Heart left ventricle (tissue), 16 donors: ENCODE measurements at regions not wholly inside any gene's neighbourhood (a gene's known extent, or its start where the extent isn't known, plus 50 kb on each side); places are given as distances from the start of the nearest gene placed in this dataset.

Experiments
- ATAC-seq, 4 donors: fragments of 200-7000 bp; cut with Tn5 transposase; one replicate each; pipeline ENCODE4 v1.9.1; 2020 to 2022; ENCODE audit warnings: moderate library complexity in 4 of 4, mild to moderate bottlenecking in 3 of 4, moderate number of reproducible peaks in 1 of 4
- DNase-seq, 5 donors: peaks; one replicate each; pipeline ENCODE4 v3.0.0-alpha.2; 2020
- H3K27ac ChIP-seq, 12 donors: fragments of 200-600 bp; sonication (generic) in 4 of 12; one replicate each; pipeline versions ENCODE4 v1.5.0 to v1.8.0; 2016 to 2022; ENCODE audit warnings: mild to moderate bottlenecking in 2 of 12
- H3K27me3 ChIP-seq, 9 donors: fragments of 200-600 bp; sonication (generic) in 2 of 9; one replicate each; pipeline versions ENCODE4 v1.5.1 to v1.8.0; 2016 to 2022; ENCODE audit warnings: mild to moderate bottlenecking in 3 of 9
- H3K36me3 ChIP-seq, 9 donors: fragments of 200-600 bp; sonication (generic) in 2 of 9; one replicate each; pipeline versions ENCODE4 v1.5.0 to v1.8.0; 2018 to 2022; ENCODE audit warnings: mild to moderate bottlenecking in 2 of 9
- H3K4me1 ChIP-seq, 12 donors: fragments of 200-600 bp; sonication (generic) in 4 of 12; one replicate each; pipeline versions ENCODE4 v1.5.0 to v1.8.0; 2016 to 2022; ENCODE audit warnings: mild to moderate bottlenecking in 3 of 12
- H3K4me3 ChIP-seq, 12 donors: fragments of 200-600 bp; sonication (generic) in 4 of 12; one replicate each; pipeline versions ENCODE4 v1.5.0 to v1.8.0; 2017 to 2022; ENCODE audit warnings: mild to moderate bottlenecking in 9 of 12, moderate library complexity in 4 of 12
- H3K9me3 ChIP-seq, 12 donors: fragments of 200-600 bp; sonication (generic) in 4 of 12; one replicate each; pipeline versions ENCODE4 v1.5.0 to v1.8.0; 2016 to 2022; ENCODE audit warnings: mild to moderate bottlenecking in 1 of 12
- POLR2A ChIP-seq, 2 donors: fragments of 450-650 bp; IDR thresholded peaks; one replicate each; pipeline ENCODE4 v1.6.1; 2017; ENCODE audit warnings: antibody characterized with exemption in 2 of 2, mild to moderate bottlenecking in 2 of 2, moderate library complexity in 2 of 2
- WGBS, 4 donors: extraction: QIAGEN DNeasy Blood & Tissue Kit in 2 of 4; methylation state at CpG; one replicate each; pipeline versions ENCODE4 v1.1.5 to v1.1.7; 2013 to 2018; 5-methylcytosine and 5-hydroxymethylcytosine counted together
- intact Hi-C, 10 donors: fragments of 100-400 bp; cut with DNase I; formaldehyde crosslinking; loops; one replicate each; pipeline versions ENCODE4 v1.11.1 to v1.14.2; 2022
- TF ChIP-seq, protein P1 (sequence below), 12 donors: fragments of 200-600 bp; sonication (generic) in 4 of 12; IDR thresholded peaks; one replicate each; pipeline versions ENCODE4 v1.5.0 to v1.8.0; 2018 to 2022; ENCODE audit warnings: antibody characterized with exemption in 12 of 12, mild to moderate bottlenecking in 5 of 12
- donor health status: ischemic (EF 13 %, LVEDD 7.1; RV severe dilation, severe dysfunction).
- donor health status: healthy with polysubstance abuse.
- donor health status: DM: no; HTN: yes; CAD: no.
- donor health status: DM: no; HTN: no; CAD: no.
- donor health status: ischemic (EF 25% LVEDD 6.9; RV normal size, moderate dysfunction).
- donor health status: ischemic (EF 25% LVEDD 5.7; RV mildly dilated, moderate dysfunction).
- donor health status: healthy.
- donor health status: DM: yes; HTN: yes; CAD: no.
- donor health status: ischemic (EF 35%, LVEDD 5.7; RV mildly dilated, moderate dysfunction).
- donor health status: nonischemic (EF 11% LVEDD 7.7; RV severe dilation, severe dysfunction).
- donor health status: DM: yes; HTN: yes; CAD: no.
- donor health status: PGD.
- donor health status: ischemic (EF 29% LVEDD 5.4; RV normal size, mild dysfunction).
- donor health status: nonischemic (EF 23%, LVEDD 6.1; RV moderate dilation, normal function).

DNA sequence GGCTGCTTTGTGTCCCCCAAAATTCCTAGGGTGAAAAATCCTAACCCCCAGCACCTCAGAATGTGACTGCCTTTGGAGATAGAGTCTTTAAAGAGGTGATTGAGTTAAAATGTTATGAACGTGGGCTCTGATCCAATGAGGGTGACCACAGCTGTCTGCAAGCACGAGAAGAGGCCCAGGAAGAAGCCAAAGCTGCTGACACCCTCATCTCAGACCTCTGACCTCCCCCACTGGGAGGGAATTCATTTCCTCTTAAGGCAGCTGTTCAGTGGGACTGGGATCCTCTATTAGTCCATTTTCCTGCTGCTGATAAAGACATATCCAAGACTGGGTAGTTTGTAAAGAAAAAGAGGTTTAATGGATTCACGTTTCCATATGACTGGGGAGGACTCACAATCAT, 544.4 kb downstream of the DCDC2C start:
- 30 to 47% (median 41%) methylated on average over 3 of the region's 3 CpGs for WGBS, 4 donors
- Histone ChIP-seq H3K27ac (no peak overlapping the region), H3K4me3 (no peak overlapping the region), H3K36me3 (no peaks in the 10 kb centered on the region), H3K9me3 (no peaks in the 10 kb centered on the region), H3K27me3 (no peaks in the 10 kb centered on the region), H3K4me1 (no peaks in the 10 kb centered on the region)
- intact Hi-C loops: no loop called here
- ATAC-seq (no peak), DNase-seq (no peak)
- no peak for TF ChIP-seq POLR2A (IDR thresholded peaks at IDR 0.05)
- TF ChIP-seq, protein P1, sequence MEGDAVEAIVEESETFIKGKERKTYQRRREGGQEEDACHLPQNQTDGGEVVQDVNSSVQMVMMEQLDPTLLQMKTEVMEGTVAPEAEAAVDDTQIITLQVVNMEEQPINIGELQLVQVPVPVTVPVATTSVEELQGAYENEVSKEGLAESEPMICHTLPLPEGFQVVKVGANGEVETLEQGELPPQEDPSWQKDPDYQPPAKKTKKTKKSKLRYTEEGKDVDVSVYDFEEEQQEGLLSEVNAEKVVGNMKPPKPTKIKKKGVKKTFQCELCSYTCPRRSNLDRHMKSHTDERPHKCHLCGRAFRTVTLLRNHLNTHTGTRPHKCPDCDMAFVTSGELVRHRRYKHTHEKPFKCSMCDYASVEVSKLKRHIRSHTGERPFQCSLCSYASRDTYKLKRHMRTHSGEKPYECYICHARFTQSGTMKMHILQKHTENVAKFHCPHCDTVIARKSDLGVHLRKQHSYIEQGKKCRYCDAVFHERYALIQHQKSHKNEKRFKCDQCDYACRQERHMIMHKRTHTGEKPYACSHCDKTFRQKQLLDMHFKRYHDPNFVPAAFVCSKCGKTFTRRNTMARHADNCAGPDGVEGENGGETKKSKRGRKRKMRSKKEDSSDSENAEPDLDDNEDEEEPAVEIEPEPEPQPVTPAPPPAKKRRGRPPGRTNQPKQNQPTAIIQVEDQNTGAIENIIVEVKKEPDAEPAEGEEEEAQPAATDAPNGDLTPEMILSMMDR (IDR thresholded peaks at IDR 0.05): no peak

DNA sequence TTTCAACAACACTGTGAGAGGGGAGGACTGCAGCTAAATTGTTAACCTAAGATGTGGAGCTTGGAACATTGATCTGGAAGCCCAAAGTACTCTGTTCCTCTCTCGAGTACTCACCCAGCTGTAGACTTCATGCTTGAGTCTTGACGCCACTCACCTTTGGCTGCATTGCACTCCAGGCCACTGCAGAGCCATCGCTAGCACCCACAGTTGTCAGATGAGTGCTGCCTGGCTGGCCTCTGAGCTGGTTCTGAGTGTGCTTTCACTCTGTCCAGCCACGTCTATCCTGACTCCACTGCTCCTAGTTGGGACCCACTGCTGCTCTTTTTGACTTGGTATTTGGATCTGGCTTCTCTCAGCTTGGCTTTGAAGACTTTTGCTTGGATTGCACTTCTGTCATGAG, 552.1 kb downstream of the DCDC2C start:
- Histone ChIP-seq H3K4me1 (no peaks in the 10 kb centered on the region), H3K4me3 (no peak overlapping the region), H3K27ac (no peak overlapping the region), H3K27me3 (peaks cover 0 to 4% (median 0%) of the 10 kb centered on the region in 9 donors), H3K9me3 (no peaks in the 10 kb centered on the region), H3K36me3 (no peaks in the 10 kb centered on the region)
- WGBS, 4 donors: 70 to 76% (median 74%) methylated on average over 4 of the region's 4 CpGs
- DNase-seq: no peak
- intact Hi-C loops: no loop called here
- no peak for TF ChIP-seq POLR2A (IDR thresholded peaks at IDR 0.05)
- TF ChIP-seq, protein P1 (IDR thresholded peaks at IDR 0.05): no peak
- no peak for ATAC-seq

DNA sequence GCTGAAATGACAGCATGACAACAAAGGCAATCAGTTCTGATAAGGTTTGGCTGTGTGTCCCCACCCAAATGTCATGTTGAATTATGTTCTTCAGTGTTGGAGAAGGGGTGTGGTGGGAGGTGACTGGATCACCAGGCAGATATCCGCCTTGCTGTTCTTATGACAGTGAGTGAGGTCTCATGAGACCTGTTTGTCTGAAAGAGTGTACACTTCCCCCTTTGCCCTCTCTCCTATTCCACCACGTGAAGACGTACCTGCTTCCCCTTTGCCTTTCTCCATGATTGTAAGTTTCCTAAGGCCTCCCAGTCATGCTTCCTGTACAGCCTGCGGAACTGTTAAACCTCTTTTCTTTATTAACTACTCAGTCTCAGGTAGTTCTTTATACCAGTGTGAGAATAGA, 553.0 kb downstream of the DCDC2C start:
- H3K27ac ChIP-seq: no peak overlapping the region
- TF ChIP-seq, protein P1 (IDR thresholded peaks at IDR 0.05): no peak
- TF ChIP-seq POLR2A (IDR thresholded peaks at IDR 0.05): no peak
- DNase-seq: no peak
- intact Hi-C loops: no loop called here
- H3K4me3 ChIP-seq: no peak overlapping the region
- H3K36me3 ChIP-seq: no peaks in the 10 kb centered on the region
- no peaks in the 10 kb centered on the region for H3K4me1 ChIP-seq
- WGBS, 4 donors: 68 to 75% (median 71%) methylated on average over 4 of the region's 4 CpGs
- ATAC-seq: no peak
- peaks cover 0 to 4% (median 0%) of the 10 kb centered on the region in 9 donors for H3K27me3 ChIP-seq
- H3K9me3 ChIP-seq: no peaks in the 10 kb centered on the region

DNA sequence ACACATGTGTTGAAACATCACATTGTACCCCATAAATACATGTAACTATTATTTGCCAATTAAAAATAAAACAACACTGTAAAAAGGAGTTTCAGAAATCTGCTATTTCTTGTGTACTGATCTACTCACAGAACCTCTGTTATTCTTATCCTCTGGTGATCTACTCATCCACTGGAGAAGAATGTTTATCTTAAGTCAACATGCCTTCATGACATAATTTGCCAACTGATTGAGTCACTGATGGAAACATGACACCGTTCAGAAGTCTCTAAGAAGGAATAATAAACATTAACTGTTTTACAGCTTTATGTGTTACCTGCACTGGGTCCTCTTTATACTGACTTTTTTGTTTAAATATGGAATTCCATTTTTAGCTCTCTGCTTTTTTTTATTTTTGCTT, 555.2 kb downstream of the DCDC2C start:
- no peaks in the 10 kb centered on the region for H3K4me1 ChIP-seq
- no peak overlapping the region for H3K4me3 ChIP-seq
- WGBS, 4 donors: 50 to 63% (median 59%) methylated on average over 1 of the region's 1 CpG
- H3K9me3 ChIP-seq: no peaks in the 10 kb centered on the region
- intact Hi-C loops: no loop called here
- TF ChIP-seq, protein P1 (IDR thresholded peaks at IDR 0.05): no peak
- no peak for TF ChIP-seq POLR2A (IDR thresholded peaks at IDR 0.05)
- ATAC-seq: no peak
- H3K36me3 ChIP-seq: no peaks in the 10 kb centered on the region
- no peak overlapping the region for H3K27ac ChIP-seq
- no peak for DNase-seq
- peaks cover 0 to 6% (median 0%) of the 10 kb centered on the region in 9 donors for H3K27me3 ChIP-seq
